ENCODE measurements at regions not wholly inside any gene's neighbourhood (a gene's known extent, or its start where the extent isn't known, plus 50 kb on each side); places are given as distances from the start of the nearest gene placed in this dataset.

GRCh38 chr15:93831641-93832040 is 399.7 kb upstream of the MCTP2 start (continued):
- TF ChIP-seq, protein P1, sequence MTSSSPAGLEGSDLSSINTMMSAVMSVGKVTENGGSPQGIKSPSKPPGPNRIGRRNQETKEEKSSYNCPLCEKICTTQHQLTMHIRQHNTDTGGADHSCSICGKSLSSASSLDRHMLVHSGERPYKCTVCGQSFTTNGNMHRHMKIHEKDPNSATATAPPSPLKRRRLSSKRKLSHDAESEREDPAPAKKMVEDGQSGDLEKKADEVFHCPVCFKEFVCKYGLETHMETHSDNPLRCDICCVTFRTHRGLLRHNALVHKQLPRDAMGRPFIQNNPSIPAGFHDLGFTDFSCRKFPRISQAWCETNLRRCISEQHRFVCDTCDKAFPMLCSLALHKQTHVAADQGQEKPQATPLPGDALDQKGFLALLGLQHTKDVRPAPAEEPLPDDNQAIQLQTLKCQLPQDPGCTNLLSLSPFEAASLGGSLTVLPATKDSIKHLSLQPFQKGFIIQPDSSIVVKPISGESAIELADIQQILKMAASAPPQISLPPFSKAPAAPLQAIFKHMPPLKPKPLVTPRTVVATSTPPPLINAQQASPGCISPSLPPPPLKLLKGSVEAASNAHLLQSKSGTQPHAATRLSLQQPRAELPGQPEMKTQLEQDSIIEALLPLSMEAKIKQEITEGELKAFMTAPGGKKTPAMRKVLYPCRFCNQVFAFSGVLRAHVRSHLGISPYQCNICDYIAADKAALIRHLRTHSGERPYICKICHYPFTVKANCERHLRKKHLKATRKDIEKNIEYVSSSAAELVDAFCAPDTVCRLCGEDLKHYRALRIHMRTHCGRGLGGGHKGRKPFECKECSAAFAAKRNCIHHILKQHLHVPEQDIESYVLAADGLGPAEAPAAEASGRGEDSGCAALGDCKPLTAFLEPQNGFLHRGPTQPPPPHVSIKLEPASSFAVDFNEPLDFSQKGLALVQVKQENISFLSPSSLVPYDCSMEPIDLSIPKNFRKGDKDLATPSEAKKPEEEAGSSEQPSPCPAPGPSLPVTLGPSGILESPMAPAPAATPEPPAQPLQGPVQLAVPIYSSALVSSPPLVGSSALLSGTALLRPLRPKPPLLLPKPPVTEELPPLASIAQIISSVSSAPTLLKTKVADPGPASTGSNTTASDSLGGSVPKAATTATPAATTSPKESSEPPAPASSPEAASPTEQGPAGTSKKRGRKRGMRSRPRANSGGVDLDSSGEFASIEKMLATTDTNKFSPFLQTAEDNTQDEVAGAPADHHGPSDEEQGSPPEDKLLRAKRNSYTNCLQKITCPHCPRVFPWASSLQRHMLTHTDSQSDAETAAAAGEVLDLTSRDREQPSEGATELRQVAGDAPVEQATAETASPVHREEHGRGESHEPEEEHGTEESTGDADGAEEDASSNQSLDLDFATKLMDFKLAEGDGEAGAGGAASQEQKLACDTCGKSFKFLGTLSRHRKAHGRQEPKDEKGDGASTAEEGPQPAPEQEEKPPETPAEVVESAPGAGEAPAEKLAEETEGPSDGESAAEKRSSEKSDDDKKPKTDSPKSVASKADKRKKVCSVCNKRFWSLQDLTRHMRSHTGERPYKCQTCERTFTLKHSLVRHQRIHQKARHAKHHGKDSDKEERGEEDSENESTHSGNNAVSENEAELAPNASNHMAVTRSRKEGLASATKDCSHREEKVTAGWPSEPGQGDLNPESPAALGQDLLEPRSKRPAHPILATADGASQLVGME (CRISPR knock-in tag; IDR thresholded peaks at IDR 0.05): no peak
- TF ChIP-seq BCL6 (CRISPR knock-in tag; IDR thresholded peaks at IDR 0.05): no peak
- TF ChIP-seq NCOR1 (IDR thresholded peaks at IDR 0.05): no peak
- no peak for TF ChIP-seq NCOA2 (IDR thresholded peaks at IDR 0.05; ENCODE audit: partially characterized antibody in 2 of 2)
- TF ChIP-seq SMC3 (conservative IDR thresholded peaks at IDR 0.05; ENCODE audit: insufficient read depth, low read depth, low read length): no peak
- TF ChIP-seq ZNF583 (CRISPR knock-in tag; IDR thresholded peaks at IDR 0.05): no peak
- TF ChIP-seq SIN3A (IDR thresholded peaks at IDR 0.05; ENCODE audit: borderline replicate concordance in 2 of 2, control insufficient read depth in 1 of 2, low read depth in 2 of 2, low read length in 2 of 2): no peak
- TF ChIP-seq PTRF (tag; IDR thresholded peaks at IDR 0.05): no peak

Measured in K562 (cell line).